Uterus (tissue), 3 donors: ENCODE measurements at regions not wholly inside any gene's neighbourhood (a gene's known extent, or its start where the extent isn't known, plus 50 kb on each side); places are given as distances from the start of the nearest gene placed in this dataset.
"Not testable (repeated sequence)": the region's sequence is repeated elsewhere in the genome, so short reads cannot be mapped to it uniquely, and the experiment has no call there.

ENCODE experiments used
- DNase-seq, 2 donors: peaks; one replicate each; pipeline ENCODE4 v3.0.0-alpha.2; 2019 to 2020
- H3K27ac ChIP-seq, 2 donors: fragments of 200-600 bp; sonication (generic); 1 replicate in 1 of 2; 2 replicates in 1 of 2; pipeline ENCODE4 v1.5.1; 2016 to 2018
- H3K27me3 ChIP-seq, 2 donors: fragments of 200-600 bp; sonication (generic); one replicate each; pipeline ENCODE4 v1.5.1; 2018 to 2019; ENCODE audit warnings: control low read depth in 1 of 2
- H3K36me3 ChIP-seq, 2 donors: fragments of 200-600 bp; sonication (generic); one replicate each; pipeline ENCODE4 v1.5.1; 2019; ENCODE audit warnings: control low read depth in 1 of 2
- H3K4me1 ChIP-seq, 2 donors: fragments of 200-600 bp; sonication (generic); one replicate each; pipeline ENCODE4 v1.5.1; 2018 to 2019; ENCODE audit warnings: control low read depth in 1 of 2
- H3K4me3 ChIP-seq, 2 donors: fragments of 200-600 bp; sonication (generic); 1 replicate in 1 of 2; 2 replicates in 1 of 2; pipeline ENCODE4 v1.5.1; 2018 to 2019; ENCODE audit warnings: mild to moderate bottlenecking in 1 of 2
- H3K9me3 ChIP-seq, 2 donors: fragments of 200-600 bp; sonication (generic); one replicate each; pipeline ENCODE4 v1.5.1; 2019; ENCODE audit warnings: control low read depth in 1 of 2
- POLR2A ChIP-seq, 2 donors: fragments of 450-650 bp; IDR thresholded peaks; one replicate each; pipeline ENCODE4 v1.6.1; 2016; ENCODE audit warnings: antibody characterized with exemption in 2 of 2, mild to moderate bottlenecking in 1 of 2, moderate library complexity in 1 of 2
- intact Hi-C: fragments of 100-400 bp; cut with DNase I; formaldehyde crosslinking; loops from one replicate; pipeline ENCODE4 v1.15.1; 2023; ENCODE audit warnings: low total_unique reads
- TF ChIP-seq, protein P1 (sequence below), 4 experiments: fragments of 200-600 bp in 2 of 4; fragments of 450-650 bp in 2 of 4; sonication (generic) in 2 of 4; IDR thresholded peaks; one replicate each; pipeline ENCODE4 v1.5.1; 2016 to 2019; ENCODE audit warnings: antibody characterized with exemption in 4 of 4, mild to moderate bottlenecking in 2 of 4, moderate library complexity in 1 of 4
- donor health status: DM: yes; HTN: yes; CAD: no.

DNA sequence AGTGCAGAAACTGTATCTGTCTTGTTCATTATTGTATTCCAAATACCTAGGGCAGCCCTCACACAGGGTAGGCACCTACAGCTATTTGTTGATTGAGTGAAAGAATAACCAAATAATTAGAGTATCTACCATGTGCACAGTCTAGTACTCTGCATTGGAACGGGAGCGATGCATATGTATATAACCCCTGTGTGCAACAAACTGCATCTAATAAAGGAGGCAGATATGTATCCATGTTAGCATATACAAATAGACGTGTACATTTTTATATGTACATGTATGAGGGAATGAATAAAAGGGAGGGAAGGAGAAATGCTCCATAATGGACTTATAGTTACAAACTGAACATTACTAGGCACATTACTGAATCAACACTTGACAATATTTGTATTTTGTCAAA, 191.3 kb upstream of the PTPRZ1 start:
- no peak for DNase-seq
- Histone ChIP-seq H3K27me3 (no peaks in the 10 kb centered on the region), H3K9me3 (no peaks in the 10 kb centered on the region), H3K4me1 (no peaks in the 10 kb centered on the region), H3K27ac (no peak overlapping the region), H3K36me3 (no peaks in the 10 kb centered on the region), H3K4me3 (no peak overlapping the region)
- TF ChIP-seq, protein P1, sequence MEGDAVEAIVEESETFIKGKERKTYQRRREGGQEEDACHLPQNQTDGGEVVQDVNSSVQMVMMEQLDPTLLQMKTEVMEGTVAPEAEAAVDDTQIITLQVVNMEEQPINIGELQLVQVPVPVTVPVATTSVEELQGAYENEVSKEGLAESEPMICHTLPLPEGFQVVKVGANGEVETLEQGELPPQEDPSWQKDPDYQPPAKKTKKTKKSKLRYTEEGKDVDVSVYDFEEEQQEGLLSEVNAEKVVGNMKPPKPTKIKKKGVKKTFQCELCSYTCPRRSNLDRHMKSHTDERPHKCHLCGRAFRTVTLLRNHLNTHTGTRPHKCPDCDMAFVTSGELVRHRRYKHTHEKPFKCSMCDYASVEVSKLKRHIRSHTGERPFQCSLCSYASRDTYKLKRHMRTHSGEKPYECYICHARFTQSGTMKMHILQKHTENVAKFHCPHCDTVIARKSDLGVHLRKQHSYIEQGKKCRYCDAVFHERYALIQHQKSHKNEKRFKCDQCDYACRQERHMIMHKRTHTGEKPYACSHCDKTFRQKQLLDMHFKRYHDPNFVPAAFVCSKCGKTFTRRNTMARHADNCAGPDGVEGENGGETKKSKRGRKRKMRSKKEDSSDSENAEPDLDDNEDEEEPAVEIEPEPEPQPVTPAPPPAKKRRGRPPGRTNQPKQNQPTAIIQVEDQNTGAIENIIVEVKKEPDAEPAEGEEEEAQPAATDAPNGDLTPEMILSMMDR (IDR thresholded peaks at IDR 0.05), result no peak
- TF ChIP-seq POLR2A (IDR thresholded peaks at IDR 0.05), result no peak
- intact Hi-C loops, result no loop called here

DNA sequence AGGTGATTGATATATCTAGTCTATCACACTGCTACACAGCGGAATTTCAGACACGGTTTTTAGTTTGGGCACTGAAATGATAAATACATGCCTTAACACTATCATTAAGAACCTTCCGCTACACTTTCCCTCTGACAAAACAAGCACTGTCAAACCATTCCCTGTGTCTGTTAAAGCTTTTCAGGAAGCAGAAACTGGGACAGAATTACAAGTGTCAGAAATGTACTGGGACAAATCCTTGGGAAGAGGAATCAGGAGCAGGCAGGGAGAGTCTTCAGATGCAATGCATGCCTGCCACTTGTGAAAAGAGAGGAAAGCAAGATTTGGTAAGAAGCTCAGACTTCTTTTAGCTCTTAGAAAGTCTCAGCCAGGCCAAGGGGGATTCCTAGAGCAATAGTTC, 196.8 kb upstream of the PTPRZ1 start:
- no peaks in the 10 kb centered on the region for H3K9me3 ChIP-seq
- TF ChIP-seq, protein P1 (IDR thresholded peaks at IDR 0.05), result no peak
- no peak for TF ChIP-seq POLR2A (IDR thresholded peaks at IDR 0.05)
- H3K27me3 ChIP-seq, result no peaks in the 10 kb centered on the region
- no peak overlapping the region for H3K4me3 ChIP-seq
- intact Hi-C loops, result no loop called here
- H3K36me3 ChIP-seq, result no peaks in the 10 kb centered on the region
- H3K27ac ChIP-seq, result no peak overlapping the region
- no peak for DNase-seq
- no peaks in the 10 kb centered on the region for H3K4me1 ChIP-seq

DNA sequence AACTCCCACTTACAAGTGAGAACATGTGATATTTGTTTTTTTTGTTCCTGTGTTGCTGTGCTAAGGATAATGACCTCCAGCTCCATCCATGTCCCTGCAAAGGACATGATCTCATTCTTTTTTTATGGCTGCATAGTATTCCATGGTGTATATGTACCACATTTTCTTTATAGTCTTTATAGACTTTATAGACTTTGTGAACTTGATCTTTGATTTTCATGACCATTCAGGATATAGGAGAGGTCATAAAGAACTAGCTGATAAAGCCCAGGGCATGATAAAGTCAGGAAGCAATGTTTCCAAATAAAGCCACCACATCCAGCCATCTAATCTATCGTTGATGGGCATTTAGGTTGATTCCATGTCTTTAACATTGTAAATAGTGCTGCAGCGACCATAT, 198.5 kb upstream of the PTPRZ1 start:
- H3K4me1 ChIP-seq, DNase-seq, H3K27ac ChIP-seq, H3K4me3 ChIP-seq, H3K9me3 ChIP-seq, H3K36me3 ChIP-seq, H3K27me3 ChIP-seq, intact Hi-C loops: not testable (repeated sequence)

DNA sequence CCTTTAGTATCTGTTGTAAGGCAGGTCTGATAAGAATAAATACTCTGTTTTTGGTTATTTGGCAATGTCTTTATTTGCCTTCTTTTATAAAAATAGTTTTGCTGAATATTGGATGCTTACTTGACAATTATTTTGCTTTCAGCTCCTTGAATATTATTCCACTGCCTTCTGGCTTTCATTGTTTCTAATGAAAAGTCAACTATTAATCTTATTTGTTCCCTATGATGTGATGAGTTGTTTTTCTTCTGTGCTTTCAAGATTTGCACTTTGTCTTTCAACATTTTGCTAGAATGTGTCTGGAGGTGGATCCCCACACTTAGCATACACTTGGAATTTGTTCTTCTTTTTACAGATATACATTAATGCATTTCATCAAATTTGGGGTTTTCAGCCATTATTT, 203.8 kb upstream of the PTPRZ1 start:
- Histone ChIP-seq H3K4me1 (no peaks in the 10 kb centered on the region), H3K9me3 (no peaks in the 10 kb centered on the region), H3K36me3 (no peaks in the 10 kb centered on the region), H3K27me3 (no peaks in the 10 kb centered on the region), H3K27ac (no peak overlapping the region), H3K4me3 (no peak overlapping the region)
- no peak for DNase-seq
- intact Hi-C loops, result no loop called here
- TF ChIP-seq, protein P1 (IDR thresholded peaks at IDR 0.05), result no peak
- TF ChIP-seq POLR2A (IDR thresholded peaks at IDR 0.05), result no peak

DNA sequence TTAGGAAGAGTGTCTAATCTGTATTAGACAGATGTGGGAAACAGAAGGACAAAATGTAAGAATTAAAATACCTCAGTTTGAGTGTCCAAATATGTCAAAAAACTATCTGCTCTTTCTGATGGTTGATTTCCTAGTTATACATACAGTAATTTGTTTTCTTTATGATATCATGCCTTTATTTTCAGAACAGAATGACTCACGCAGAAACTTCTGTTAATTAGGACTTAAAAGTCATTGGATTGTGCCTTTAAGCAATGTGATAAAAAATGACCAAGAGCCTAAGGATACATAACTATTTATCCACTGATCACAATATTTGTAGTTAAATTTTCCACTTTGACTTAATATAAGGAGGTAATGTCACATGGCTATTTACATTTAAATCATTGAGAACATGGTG, 206.7 kb upstream of the PTPRZ1 start:
- H3K27me3 ChIP-seq, result no peaks in the 10 kb centered on the region
- no peaks in the 10 kb centered on the region for H3K36me3 ChIP-seq
- no peaks in the 10 kb centered on the region for H3K9me3 ChIP-seq
- no peak overlapping the region for H3K27ac ChIP-seq
- intact Hi-C loops, result no loop called here
- H3K4me3 ChIP-seq, result no peak overlapping the region
- no peaks in the 10 kb centered on the region for H3K4me1 ChIP-seq
- DNase-seq, result no peak
- TF ChIP-seq POLR2A (IDR thresholded peaks at IDR 0.05), result no peak
- TF ChIP-seq, protein P1 (IDR thresholded peaks at IDR 0.05), result no peak

DNA sequence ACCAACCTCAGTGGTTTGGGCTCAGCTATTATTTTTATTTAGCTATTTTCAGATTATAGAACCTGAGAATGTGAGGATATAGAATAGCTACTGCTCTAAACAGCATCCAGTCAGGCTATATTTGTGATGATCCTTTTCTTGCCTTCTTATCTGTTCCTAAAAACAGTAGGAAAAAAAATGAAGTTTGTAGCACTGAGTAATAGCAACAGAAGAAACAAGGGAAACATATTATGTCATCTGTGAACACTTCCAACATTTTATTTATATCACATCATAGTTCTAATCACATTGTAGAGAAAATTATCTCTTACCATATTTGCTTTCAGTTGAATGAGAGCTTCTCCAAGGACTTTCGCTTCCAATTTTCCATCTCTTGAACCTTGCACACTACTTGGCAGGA, 229.6 kb upstream of the PTPRZ1 start:
- intact Hi-C loops, result no loop called here
- TF ChIP-seq, protein P1 (IDR thresholded peaks at IDR 0.05), result no peak
- no peak for TF ChIP-seq POLR2A (IDR thresholded peaks at IDR 0.05)
- Histone ChIP-seq H3K4me3 (no peak overlapping the region), H3K36me3 (no peaks in the 10 kb centered on the region), H3K27me3 (no peaks in the 10 kb centered on the region), H3K9me3 (no peaks in the 10 kb centered on the region), H3K4me1 (no peaks in the 10 kb centered on the region), H3K27ac (no peak overlapping the region)
- DNase-seq, result no peak
